Ishikawa (cell line): ENCODE measurements at regions not wholly inside any gene's neighbourhood (a gene's known extent, or its start where the extent isn't known, plus 50 kb on each side); places are given as distances from the start of the nearest gene placed in this dataset.

Experiments
- CEBPB ChIP-seq: IDR thresholded peaks from 2 replicates; pipeline ENCODE4 v1.6.1; 2012
- CREB1 ChIP-seq: IDR thresholded peaks from 2 replicates; pipeline ENCODE4 v1.6.1; 2012; ENCODE audit warnings: low read depth
- EGR1 ChIP-seq: IDR thresholded peaks from 2 replicates; pipeline ENCODE4 v1.6.1; 2012
- EP300 ChIP-seq: IDR thresholded peaks from 2 replicates; pipeline ENCODE4 v1.6.1; 2012; ENCODE audit warnings: borderline replicate concordance
- FOXM1 ChIP-seq: IDR thresholded peaks from 2 replicates; pipeline ENCODE4 v1.6.1; 2012; ENCODE audit warnings: low read depth, borderline replicate concordance
- MAX ChIP-seq: IDR thresholded peaks from 2 replicates; pipeline ENCODE4 v1.6.1; 2012
- NFIC ChIP-seq: IDR thresholded peaks from 2 replicates; pipeline ENCODE4 v1.6.1; 2012
- RAD21 ChIP-seq: IDR thresholded peaks from 2 replicates; pipeline ENCODE4 v1.6.1; 2012; ENCODE audit warnings: low read depth
- REST ChIP-seq: IDR thresholded peaks from 2 replicates; pipeline ENCODE4 v1.6.1; 2012; ENCODE audit warnings: low read depth, mild to moderate bottlenecking
- TAF1 ChIP-seq: IDR thresholded peaks from 2 replicates; pipeline ENCODE4 v1.6.1; 2012; ENCODE audit warnings: low read depth, mild to moderate bottlenecking
- TCF12 ChIP-seq: IDR thresholded peaks from 2 replicates; pipeline ENCODE4 v1.6.1; 2012; ENCODE audit warnings: low read depth
- TEAD4 ChIP-seq: IDR thresholded peaks from 2 replicates; pipeline ENCODE4 v1.6.1; 2012
- USF1 ChIP-seq: IDR thresholded peaks from 2 replicates; pipeline ENCODE4 v1.6.1; 2012
- YY1 ChIP-seq: IDR thresholded peaks from 2 replicates; pipeline ENCODE4 v1.6.1; 2012; ENCODE audit warnings: low read depth
- ZBTB7A ChIP-seq: IDR thresholded peaks from 2 replicates; pipeline ENCODE4 v1.6.1; 2012; ENCODE audit warnings: low read depth

- TF ChIP-seq ZBTB7A (no peak), TAF1 (no peak)
These were observed 600.5 kb downstream of the PYDC2 start for GRCh38 chr3:192061426-192061825.

GRCh38 chr3:192062186-192062585, 601.2 kb downstream of the PYDC2 start:
- TF ChIP-seq MAX, result no peak
- TF ChIP-seq EGR1, result no peak
- no peak for TF ChIP-seq CREB1
- no peak for TF ChIP-seq ZBTB7A
- no peak for TF ChIP-seq TCF12

GRCh38 chr3:192063570-192063969, 602.6 kb downstream of the PYDC2 start:
- no peak for TF ChIP-seq NFIC
- no peak for TF ChIP-seq REST
- TF ChIP-seq EP300, result no peak
- TF ChIP-seq CEBPB, result no peak
- TF ChIP-seq YY1, result no peak
- no peak for TF ChIP-seq TCF12
- TF ChIP-seq CREB1, result no peak
- TF ChIP-seq RAD21, result no peak
- no peak for TF ChIP-seq TAF1
- no peak for TF ChIP-seq MAX
- no peak for TF ChIP-seq FOXM1
- no peak for TF ChIP-seq TEAD4
- TF ChIP-seq EGR1, result no peak
- TF ChIP-seq ZBTB7A, result no peak
- no peak for TF ChIP-seq USF1

GRCh38 chr3:192064959-192065358, 604.0 kb downstream of the PYDC2 start:
- TF ChIP-seq EGR1 (no peak), RAD21 (no peak), FOXM1 (0 out of 2 replicates have a peak, but pooled peaks have one; percentile 30), NFIC (peak; percentile 34; the same call in 1 of the 2 replicates), YY1 (no peak), REST (no peak), TAF1 (no peak), TCF12 (peak; percentile 70), CEBPB (no peak), ZBTB7A (no peak), EP300 (peak; percentile 72)

GRCh38 chr3:192068464-192069254, 607.7 kb downstream of the PYDC2 start:
- TF ChIP-seq REST (no peak), CREB1 (no peak), RAD21 (no peak), TCF12 (no peak), EP300 (no peak), TAF1 (no peak), USF1 (no peak), TEAD4 (no peak), MAX (no peak), ZBTB7A (no peak), CEBPB (no peak), NFIC (no peak), FOXM1 (no peak), YY1 (no peak)
